CD4-positive, alpha-beta T cell (primary cell): ENCODE measurements at regions not wholly inside any gene's neighbourhood (a gene's known extent, or its start where the extent isn't known, plus 50 kb on each side); places are given as distances from the start of the nearest gene placed in this dataset.

ENCODE experiments used
- ATAC-seq: fragments of 200-7000 bp; cut with Tn5 transposase; one replicate; pipeline ENCODE4 v1.10.0; 2022; ENCODE audit warnings: mild to moderate bottlenecking; ENCODE audit not compliant: poor library complexity
- CTCF ChIA-PET: fragments of 350-600 bp; sonication (Branson Sonifier 250); formaldehyde crosslinking; loops from one replicate; lab custom pipeline; 2021; ENCODE audit warnings: antibody characterized with exemption, inconsistent platforms; lab: Charles Lee
- POLR2A ChIA-PET: fragments of 350-600 bp; sonication (Branson Sonifier 250); formaldehyde crosslinking; loops from one replicate; lab custom pipeline; 2021; ENCODE audit warnings: antibody characterized with exemption, inconsistent platforms; lab: Charles Lee
- DNase-seq, 14 experiments: peaks; one replicate each; pipeline ENCODE4 v3.0.0-alpha.2; 2013 to 2020; ENCODE audit warnings: mixed read lengths in 2 of 14
- H3K27ac ChIP-seq, 2 donors: one replicate each; pipeline versions ENCODE4 v1.5.1 to v1.7.0; 2013; ENCODE audit warnings: low read length in 2 of 2, low read depth in 1 of 2, mild to moderate bottlenecking in 1 of 2
- H3K27me3 ChIP-seq, 2 experiments: 1 replicate in 1 of 2; 2 replicates in 1 of 2; pipeline versions ENCODE4 v1.6.1 to v1.7.0; 2013; ENCODE audit warnings: low read length in 2 of 2, control low read depth in 1 of 2, mild to moderate bottlenecking in 1 of 2, moderate library complexity in 1 of 2; ENCODE audit not compliant: insufficient read depth in 2 of 2, control insufficient read depth in 1 of 2
- H3K36me3 ChIP-seq: one replicate; pipeline ENCODE4 v1.6.1; 2013; ENCODE audit warnings: low read length, control low read depth; ENCODE audit not compliant: insufficient read depth
- H3K4me1 ChIP-seq: one replicate; pipeline ENCODE4 v1.6.1; 2013; ENCODE audit warnings: low read length, control low read depth; ENCODE audit not compliant: insufficient read depth
- H3K4me3 ChIP-seq: one replicate; pipeline ENCODE4 v1.5.1; 2013; ENCODE audit warnings: mild to moderate bottlenecking, low read length, moderate library complexity
- H3K9me3 ChIP-seq, 2 experiments: 1 replicate in 1 of 2; 2 replicates in 1 of 2; pipeline versions ENCODE4 v1.6.1 to v1.7.0; 2013; ENCODE audit warnings: low read length in 2 of 2, mild to moderate bottlenecking in 2 of 2, control low read depth in 1 of 2, moderate library complexity in 1 of 2; ENCODE audit not compliant: control insufficient read depth in 1 of 2, insufficient read depth in 1 of 2
- H3K27ac Mint-ChIP-seq: one replicate; pipeline ENCODE4 v1.8.0; 2020; ENCODE audit warnings: mixed read lengths
- H3K27me3 Mint-ChIP-seq: one replicate; pipeline ENCODE4 v1.8.0; 2021; ENCODE audit warnings: mixed read lengths
- H3K36me3 Mint-ChIP-seq: one replicate; pipeline ENCODE4 v1.8.0; 2021; ENCODE audit warnings: low read depth, mixed read lengths
- H3K4me1 Mint-ChIP-seq: one replicate; pipeline ENCODE4 v1.8.0; 2021; ENCODE audit warnings: low read depth, mixed read lengths
- H3K4me3 Mint-ChIP-seq: one replicate; pipeline ENCODE4 v1.8.0; 2020; ENCODE audit warnings: mild to moderate bottlenecking, mixed read lengths
- H3K9me3 Mint-ChIP-seq: one replicate; pipeline ENCODE4 v1.8.0; 2020; ENCODE audit warnings: mixed read lengths
- intact Hi-C, 2 experiments: fragments of 100-400 bp; cut with DNase I in 1 of 2; cut with micrococcal nuclease in 1 of 2; formaldehyde crosslinking; loops; one replicate each; pipeline versions ENCODE4 v1.15.1 to v1.9.0; 2023 to 2025; cut with DNase I, micrococcal nuclease
- TF ChIP-seq, protein P1 (sequence below): fragments of 200-600 bp; IDR thresholded peaks from one replicate; pipeline ENCODE4 v1.8.0; 2022; ENCODE audit warnings: antibody characterized with exemption, mild to moderate bottlenecking

DNA sequence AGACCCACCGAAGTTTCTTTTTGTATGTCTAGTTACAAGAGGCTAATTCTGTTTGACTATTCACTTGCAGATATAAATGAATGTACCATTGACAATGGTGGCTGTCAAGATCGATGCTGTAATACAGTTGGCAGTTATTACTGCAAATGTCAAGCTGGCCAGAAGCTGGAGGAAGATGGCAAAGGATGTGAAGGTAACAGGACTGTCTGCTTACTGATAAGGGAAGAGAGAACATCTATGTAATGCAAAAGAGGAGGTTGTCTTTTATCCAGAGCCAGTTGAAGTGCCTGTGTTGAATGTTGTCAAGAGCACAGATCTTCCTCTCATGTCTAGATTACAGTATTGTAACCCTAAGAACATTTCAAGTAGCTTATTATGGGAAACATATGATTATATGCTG lies 549.5 kb upstream of the GOLIM4 start:
- POLR2A ChIA-PET = no interaction called here
- H3K27ac ChIP-seq = no peak overlapping the region
- TF ChIP-seq, protein P1, sequence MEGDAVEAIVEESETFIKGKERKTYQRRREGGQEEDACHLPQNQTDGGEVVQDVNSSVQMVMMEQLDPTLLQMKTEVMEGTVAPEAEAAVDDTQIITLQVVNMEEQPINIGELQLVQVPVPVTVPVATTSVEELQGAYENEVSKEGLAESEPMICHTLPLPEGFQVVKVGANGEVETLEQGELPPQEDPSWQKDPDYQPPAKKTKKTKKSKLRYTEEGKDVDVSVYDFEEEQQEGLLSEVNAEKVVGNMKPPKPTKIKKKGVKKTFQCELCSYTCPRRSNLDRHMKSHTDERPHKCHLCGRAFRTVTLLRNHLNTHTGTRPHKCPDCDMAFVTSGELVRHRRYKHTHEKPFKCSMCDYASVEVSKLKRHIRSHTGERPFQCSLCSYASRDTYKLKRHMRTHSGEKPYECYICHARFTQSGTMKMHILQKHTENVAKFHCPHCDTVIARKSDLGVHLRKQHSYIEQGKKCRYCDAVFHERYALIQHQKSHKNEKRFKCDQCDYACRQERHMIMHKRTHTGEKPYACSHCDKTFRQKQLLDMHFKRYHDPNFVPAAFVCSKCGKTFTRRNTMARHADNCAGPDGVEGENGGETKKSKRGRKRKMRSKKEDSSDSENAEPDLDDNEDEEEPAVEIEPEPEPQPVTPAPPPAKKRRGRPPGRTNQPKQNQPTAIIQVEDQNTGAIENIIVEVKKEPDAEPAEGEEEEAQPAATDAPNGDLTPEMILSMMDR = no peak
- DNase-seq (no peak), ATAC-seq (no peak)
- no peaks in the 10 kb centered on the region for H3K9me3 ChIP-seq
- H3K4me1 ChIP-seq = no peaks in the 10 kb centered on the region
- no peaks in the 10 kb centered on the region for H3K27me3 ChIP-seq
- intact Hi-C loops = no loop called here
- no peak overlapping the region for H3K4me3 ChIP-seq
- H3K36me3 ChIP-seq = no peaks in the 10 kb centered on the region
- CTCF ChIA-PET = no interaction called here
- H3K4me3 Mint-ChIP-seq = no peak overlapping the region
- no peaks in the 10 kb centered on the region for H3K9me3 Mint-ChIP-seq
- H3K27me3 Mint-ChIP-seq = no peaks in the 10 kb centered on the region
- H3K27ac Mint-ChIP-seq = no peak overlapping the region
- no peaks in the 10 kb centered on the region for H3K4me1 Mint-ChIP-seq
- H3K36me3 Mint-ChIP-seq = no peaks in the 10 kb centered on the region

DNA sequence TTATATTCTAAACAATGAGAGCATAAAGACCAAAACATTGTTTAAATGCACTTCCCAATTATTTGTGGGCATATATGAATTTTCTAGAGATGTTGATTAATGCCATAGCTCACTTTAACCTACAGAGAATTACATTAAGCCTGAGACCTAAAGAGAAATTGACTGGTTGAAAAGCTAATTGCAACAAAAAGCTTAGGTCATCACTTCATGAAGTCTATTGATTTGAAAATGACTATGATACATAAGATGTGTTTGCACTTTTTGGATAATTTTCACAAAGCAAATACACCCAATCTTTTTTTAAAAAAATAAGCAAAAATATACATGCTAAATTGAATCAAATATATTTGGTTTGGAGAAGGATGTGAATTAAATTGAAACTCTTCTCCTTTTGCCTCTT lies 532.8 kb upstream of the GOLIM4 start:
- POLR2A ChIA-PET = no interaction called here
- no peak for DNase-seq
- no peak for ATAC-seq
- TF ChIP-seq, protein P1 = no peak
- CTCF ChIA-PET = no interaction called here
- no peaks in the 10 kb centered on the region for H3K36me3 Mint-ChIP-seq
- intact Hi-C loops = no loop called here
- Histone ChIP-seq H3K4me3 (no peak overlapping the region), H3K27me3 (no peaks in the 10 kb centered on the region), H3K4me1 (no peaks in the 10 kb centered on the region), H3K9me3 (no peaks in the 10 kb centered on the region), H3K27ac (no peak overlapping the region), H3K36me3 (no peaks in the 10 kb centered on the region)
- no peak overlapping the region for H3K27ac Mint-ChIP-seq
- no peaks in the 10 kb centered on the region for H3K27me3 Mint-ChIP-seq
- H3K4me1 Mint-ChIP-seq = no peaks in the 10 kb centered on the region
- no peaks in the 10 kb centered on the region for H3K9me3 Mint-ChIP-seq
- H3K4me3 Mint-ChIP-seq = no peak overlapping the region

DNA sequence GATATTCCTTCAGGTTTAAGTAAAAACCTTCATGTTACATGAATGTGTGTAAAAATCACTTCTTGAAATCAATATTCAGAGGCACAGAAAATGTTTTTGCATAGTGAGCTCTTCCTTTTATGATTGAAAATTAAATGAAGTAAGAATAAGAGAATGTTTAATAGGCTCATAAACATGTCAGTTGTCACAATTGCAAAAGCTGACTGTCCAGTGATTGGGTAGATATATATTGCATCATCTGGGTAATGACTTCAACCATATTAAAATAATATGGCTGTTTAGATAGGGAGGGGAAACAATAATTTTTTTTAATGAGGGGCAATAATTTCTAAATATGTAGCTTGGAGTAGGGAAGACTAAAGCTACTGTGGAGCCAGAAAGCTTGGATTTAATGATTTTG lies 529.8 kb upstream of the GOLIM4 start:
- no peaks in the 10 kb centered on the region for H3K9me3 Mint-ChIP-seq
- Histone ChIP-seq H3K9me3 (no peaks in the 10 kb centered on the region), H3K27ac (no peak overlapping the region), H3K27me3 (no peaks in the 10 kb centered on the region), H3K4me1 (no peaks in the 10 kb centered on the region), H3K4me3 (no peak overlapping the region), H3K36me3 (no peaks in the 10 kb centered on the region)
- no peaks in the 10 kb centered on the region for H3K36me3 Mint-ChIP-seq
- ChIA-PET POLR2A (no interaction called here), CTCF (no interaction called here)
- TF ChIP-seq, protein P1 = no peak
- no peaks in the 10 kb centered on the region for H3K4me1 Mint-ChIP-seq
- H3K27ac Mint-ChIP-seq = no peak overlapping the region
- no peak overlapping the region for H3K4me3 Mint-ChIP-seq
- intact Hi-C loops = no loop called here
- no peaks in the 10 kb centered on the region for H3K27me3 Mint-ChIP-seq
- ATAC-seq (no peak), DNase-seq (no peak)
